GM19467 (cell line): ENCODE measurements at regions not wholly inside any gene's neighbourhood (a gene's known extent, or its start where the extent isn't known, plus 50 kb on each side); places are given as distances from the start of the nearest gene placed in this dataset.
"Not testable (repeated sequence)": the region's sequence is repeated elsewhere in the genome, so short reads cannot be mapped to it uniquely, and the experiment has no call there.

Source experiments
- ATAC-seq: cut with Tn5 transposase; IDR thresholded peaks from one replicate; pipeline ENCODE4 v1.9.1; 2021; ENCODE audit warnings: mild to moderate bottlenecking, moderate library complexity; ENCODE audit not compliant: unreplicated experiment

GRCh38 chr13:50225193-50226155, 210.2 kb downstream of the KCNRG start:
- ATAC-seq: no peak

GRCh38 chr13:50226515-50227155, 211.4 kb downstream of the KCNRG start:
- ATAC-seq: no peak

- ATAC-seq: no peak
Measured at GRCh38 chr13:50227361-50227760, 212.1 kb downstream of the KCNRG start.

GRCh38 chr13:50228527-50228926, 213.3 kb downstream of the KCNRG start:
- ATAC-seq: no peak

- no peak for ATAC-seq
Measured at GRCh38 chr13:50229960-50230661, 214.9 kb downstream of the KCNRG start.

GRCh38 chr13:50230662-50230978, 215.4 kb downstream of the KCNRG start:
- ATAC-seq: no peak

GRCh38 chr13:50233574-50233973, 218.3 kb downstream of the KCNRG start:
- ATAC-seq: not testable (repeated sequence)

GRCh38 chr13:50235604-50236342, 220.5 kb downstream of the KCNRG start:
- no peak for ATAC-seq

GRCh38 chr13:50236898-50237318, 221.7 kb downstream of the KCNRG start:
- peak; percentile 78 for ATAC-seq

- ATAC-seq: no peak
Measured at GRCh38 chr13:50238922-50239321, 223.7 kb downstream of the KCNRG start.

GRCh38 chr13:50241479-50241878, 226.2 kb downstream of the KCNRG start:
- ATAC-seq: no peak

GRCh38 chr13:50243931-50244330, 228.7 kb downstream of the KCNRG start:
- no peak for ATAC-seq

GRCh38 chr13:50244355-50244712, 229.1 kb downstream of the KCNRG start:
- ATAC-seq: no peak

GRCh38 chr13:50244713-50245574, 229.7 kb downstream of the KCNRG start:
- ATAC-seq: peak; percentile 71

- no peak for ATAC-seq
Measured at GRCh38 chr13:50247223-50247622, 232.0 kb downstream of the KCNRG start.

- ATAC-seq: no peak
Measured at GRCh38 chr13:50248516-50249143, 233.4 kb downstream of the KCNRG start.

GRCh38 chr13:50249144-50249521, 233.9 kb downstream of the KCNRG start:
- no peak for ATAC-seq

GRCh38 chr13:50250401-50250800, 235.2 kb downstream of the KCNRG start:
- ATAC-seq: no peak

- no peak for ATAC-seq
Measured at GRCh38 chr13:50255639-50256038, 240.4 kb downstream of the KCNRG start.
